HL-60 (cell line): ENCODE measurements at regions not wholly inside any gene's neighbourhood (a gene's known extent, or its start where the extent isn't known, plus 50 kb on each side); places are given as distances from the start of the nearest gene placed in this dataset.

Source experiments
- POLR2AphosphoS5 ChIP-seq: IDR thresholded peaks from 2 replicates; pipeline ENCODE4 v1.6.1; 2012; ENCODE audit warnings: low read depth
- SPI1 ChIP-seq: IDR thresholded peaks from 2 replicates; pipeline ENCODE4 v1.6.1; 2012; ENCODE audit warnings: low read depth, mild to moderate bottlenecking, borderline replicate concordance
- TF ChIP-seq, protein P1 (sequence below): IDR thresholded peaks from one replicate; pipeline ENCODE4 v1.5.1; 2011; ENCODE audit warnings: low read length, control low read depth, inconsistent platforms; ENCODE audit not compliant: insufficient read depth

DNA sequence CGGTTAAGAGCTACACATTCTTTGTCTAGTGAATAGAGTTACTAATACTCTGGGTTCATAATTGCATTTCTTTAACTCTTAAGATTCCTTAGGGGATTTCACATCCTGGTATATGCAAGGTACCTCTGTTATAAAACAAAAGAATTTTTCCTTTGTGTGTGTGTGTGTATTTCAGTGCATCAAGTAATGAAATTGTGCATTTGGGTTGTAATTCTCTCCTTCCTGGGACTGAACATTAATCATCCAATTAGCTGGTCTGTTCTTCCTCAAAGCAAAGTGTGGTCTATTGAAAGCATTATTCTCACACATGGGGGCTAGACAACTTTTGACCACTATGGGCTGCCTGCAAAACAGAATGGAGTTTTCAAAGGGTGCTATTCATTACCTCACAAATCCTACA, 74.0 kb downstream of the ZC3H11B start:
- TF ChIP-seq, protein P1, sequence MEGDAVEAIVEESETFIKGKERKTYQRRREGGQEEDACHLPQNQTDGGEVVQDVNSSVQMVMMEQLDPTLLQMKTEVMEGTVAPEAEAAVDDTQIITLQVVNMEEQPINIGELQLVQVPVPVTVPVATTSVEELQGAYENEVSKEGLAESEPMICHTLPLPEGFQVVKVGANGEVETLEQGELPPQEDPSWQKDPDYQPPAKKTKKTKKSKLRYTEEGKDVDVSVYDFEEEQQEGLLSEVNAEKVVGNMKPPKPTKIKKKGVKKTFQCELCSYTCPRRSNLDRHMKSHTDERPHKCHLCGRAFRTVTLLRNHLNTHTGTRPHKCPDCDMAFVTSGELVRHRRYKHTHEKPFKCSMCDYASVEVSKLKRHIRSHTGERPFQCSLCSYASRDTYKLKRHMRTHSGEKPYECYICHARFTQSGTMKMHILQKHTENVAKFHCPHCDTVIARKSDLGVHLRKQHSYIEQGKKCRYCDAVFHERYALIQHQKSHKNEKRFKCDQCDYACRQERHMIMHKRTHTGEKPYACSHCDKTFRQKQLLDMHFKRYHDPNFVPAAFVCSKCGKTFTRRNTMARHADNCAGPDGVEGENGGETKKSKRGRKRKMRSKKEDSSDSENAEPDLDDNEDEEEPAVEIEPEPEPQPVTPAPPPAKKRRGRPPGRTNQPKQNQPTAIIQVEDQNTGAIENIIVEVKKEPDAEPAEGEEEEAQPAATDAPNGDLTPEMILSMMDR, result no peak
- TF ChIP-seq SPI1 (no peak), POLR2AphosphoS5 (no peak)
